ENCODE measurements at regions not wholly inside any gene's neighbourhood (a gene's known extent, or its start where the extent isn't known, plus 50 kb on each side); places are given as distances from the start of the nearest gene placed in this dataset.

GRCh38 chr4:138761638-138762220 lies 253.9 kb upstream of the NOCT start:
- no peaks in the 10 kb centered on the region for H3K27me3 Mint-ChIP-seq (ENCODE audit: insufficient read depth)
- no peaks in the 10 kb centered on the region for H3K36me3 Mint-ChIP-seq (ENCODE audit: low read depth)
- H3K4me3 Mint-ChIP-seq: no peak overlapping the region
- H3K4me1 Mint-ChIP-seq (ENCODE audit: low read depth): no peaks in the 10 kb centered on the region
- H3K9me3 Mint-ChIP-seq: no peaks in the 10 kb centered on the region
- no peak overlapping the region for H3K27ac Mint-ChIP-seq
- intact Hi-C loops (cut with micrococcal nuclease): no loop called here
- DNase-seq (ENCODE audit: low spot score): no peak

- Mint-ChIP-seq H3K27ac (no peak overlapping the region), H3K9me3 (no peaks in the 10 kb centered on the region), H3K27me3 (ENCODE audit: insufficient read depth) (no peaks in the 10 kb centered on the region), H3K36me3 (ENCODE audit: low read depth) (no peaks in the 10 kb centered on the region), H3K4me3 (no peak overlapping the region), H3K4me1 (ENCODE audit: low read depth) (no peaks in the 10 kb centered on the region)
- intact Hi-C loops (cut with micrococcal nuclease): no loop called here
- no peak for DNase-seq (ENCODE audit: low spot score)
These were observed 256.1 kb upstream of the NOCT start for GRCh38 chr4:138759554-138759902.

- H3K27me3 Mint-ChIP-seq (ENCODE audit: insufficient read depth): no peaks in the 10 kb centered on the region
- no peaks in the 10 kb centered on the region for H3K4me1 Mint-ChIP-seq (ENCODE audit: low read depth)
- H3K36me3 Mint-ChIP-seq (ENCODE audit: low read depth): no peaks in the 10 kb centered on the region
- intact Hi-C loops (cut with micrococcal nuclease): no loop called here
- H3K9me3 Mint-ChIP-seq: no peaks in the 10 kb centered on the region
- H3K27ac Mint-ChIP-seq: no peak overlapping the region
- DNase-seq (ENCODE audit: low spot score): no peak
- no peak overlapping the region for H3K4me3 Mint-ChIP-seq
These were observed 256.6 kb upstream of the NOCT start for GRCh38 chr4:138758876-138759553.

GRCh38 chr4:138758196-138758595 lies 257.4 kb upstream of the NOCT start:
- H3K9me3 Mint-ChIP-seq: peaks cover 6% of the 10 kb centered on the region
- H3K4me3 Mint-ChIP-seq: no peak overlapping the region
- no peaks in the 10 kb centered on the region for H3K27me3 Mint-ChIP-seq (ENCODE audit: insufficient read depth)
- H3K4me1 Mint-ChIP-seq (ENCODE audit: low read depth): no peaks in the 10 kb centered on the region
- intact Hi-C loops (cut with micrococcal nuclease): no loop called here
- H3K27ac Mint-ChIP-seq: no peak overlapping the region
- H3K36me3 Mint-ChIP-seq (ENCODE audit: low read depth): no peaks in the 10 kb centered on the region
- DNase-seq (ENCODE audit: low spot score): no peak

- no peak overlapping the region for H3K4me3 Mint-ChIP-seq
- H3K4me1 Mint-ChIP-seq (ENCODE audit: low read depth): no peaks in the 10 kb centered on the region
- peaks cover 8% of the 10 kb centered on the region for H3K9me3 Mint-ChIP-seq
- H3K36me3 Mint-ChIP-seq (ENCODE audit: low read depth): no peaks in the 10 kb centered on the region
- no peak overlapping the region for H3K27ac Mint-ChIP-seq
- DNase-seq (ENCODE audit: low spot score): no peak
- intact Hi-C loops (cut with micrococcal nuclease): no loop called here
- no peaks in the 10 kb centered on the region for H3K27me3 Mint-ChIP-seq (ENCODE audit: insufficient read depth)
These were observed 258.1 kb upstream of the NOCT start for GRCh38 chr4:138757432-138757831.

GRCh38 chr4:138756519-138756918 lies 259.1 kb upstream of the NOCT start:
- no peak for DNase-seq (ENCODE audit: low spot score)
- Mint-ChIP-seq H3K4me1 (ENCODE audit: low read depth) (no peaks in the 10 kb centered on the region), H3K9me3 (peaks cover 8% of the 10 kb centered on the region), H3K36me3 (ENCODE audit: low read depth) (no peaks in the 10 kb centered on the region), H3K27me3 (ENCODE audit: insufficient read depth) (no peaks in the 10 kb centered on the region), H3K4me3 (no peak overlapping the region), H3K27ac (no peak overlapping the region)
- intact Hi-C loops (cut with micrococcal nuclease): no loop called here

- no peaks in the 10 kb centered on the region for H3K4me1 Mint-ChIP-seq (ENCODE audit: low read depth)
- intact Hi-C loops (cut with micrococcal nuclease): no loop called here
- H3K27me3 Mint-ChIP-seq (ENCODE audit: insufficient read depth): no peaks in the 10 kb centered on the region
- peaks cover 8% of the 10 kb centered on the region for H3K9me3 Mint-ChIP-seq
- H3K27ac Mint-ChIP-seq: no peak overlapping the region
- no peak for DNase-seq (ENCODE audit: low spot score)
- H3K36me3 Mint-ChIP-seq (ENCODE audit: low read depth): no peaks in the 10 kb centered on the region
- no peak overlapping the region for H3K4me3 Mint-ChIP-seq
These were observed 264.3 kb upstream of the NOCT start for GRCh38 chr4:138751309-138751708.

- no peak for DNase-seq (ENCODE audit: low spot score)
- Mint-ChIP-seq H3K4me3 (no peak overlapping the region), H3K36me3 (ENCODE audit: low read depth) (no peaks in the 10 kb centered on the region), H3K27me3 (ENCODE audit: insufficient read depth) (no peaks in the 10 kb centered on the region), H3K27ac (no peak overlapping the region), H3K9me3 (peaks cover 8% of the 10 kb centered on the region), H3K4me1 (ENCODE audit: low read depth) (no peaks in the 10 kb centered on the region)
- intact Hi-C loops (cut with micrococcal nuclease): no loop called here
These were observed 266.3 kb upstream of the NOCT start for GRCh38 chr4:138749303-138749702.

GRCh38 chr4:138741766-138742377 lies 273.7 kb upstream of the NOCT start:
- no peak overlapping the region for H3K27ac Mint-ChIP-seq
- H3K9me3 Mint-ChIP-seq: no peaks in the 10 kb centered on the region
- H3K4me1 Mint-ChIP-seq (ENCODE audit: low read depth): no peaks in the 10 kb centered on the region
- H3K4me3 Mint-ChIP-seq: no peak overlapping the region
- DNase-seq (ENCODE audit: low spot score): no peak
- no peaks in the 10 kb centered on the region for H3K36me3 Mint-ChIP-seq (ENCODE audit: low read depth)
- intact Hi-C loops (cut with micrococcal nuclease): no loop called here
- no peaks in the 10 kb centered on the region for H3K27me3 Mint-ChIP-seq (ENCODE audit: insufficient read depth)

- no peak for DNase-seq (ENCODE audit: low spot score)
- Mint-ChIP-seq H3K36me3 (ENCODE audit: low read depth) (no peaks in the 10 kb centered on the region), H3K27me3 (ENCODE audit: insufficient read depth) (no peaks in the 10 kb centered on the region), H3K4me1 (ENCODE audit: low read depth) (no peaks in the 10 kb centered on the region), H3K4me3 (no peak overlapping the region), H3K9me3 (no peaks in the 10 kb centered on the region), H3K27ac (no peak overlapping the region)
- intact Hi-C loops (cut with micrococcal nuclease): no loop called here
These were observed 274.5 kb upstream of the NOCT start for GRCh38 chr4:138740816-138741745.

GRCh38 chr4:138736362-138736761 lies 279.2 kb upstream of the NOCT start:
- intact Hi-C loops (cut with micrococcal nuclease): no loop called here

GRCh38 chr4:138734746-138735145 lies 280.8 kb upstream of the NOCT start:
- intact Hi-C loops (cut with micrococcal nuclease): no loop called here
- no peaks in the 10 kb centered on the region for H3K9me3 Mint-ChIP-seq
- H3K4me1 Mint-ChIP-seq (ENCODE audit: low read depth): no peaks in the 10 kb centered on the region
- H3K27ac Mint-ChIP-seq: no peak overlapping the region
- DNase-seq (ENCODE audit: low spot score): no peak
- no peaks in the 10 kb centered on the region for H3K36me3 Mint-ChIP-seq (ENCODE audit: low read depth)
- no peak overlapping the region for H3K4me3 Mint-ChIP-seq
- no peaks in the 10 kb centered on the region for H3K27me3 Mint-ChIP-seq (ENCODE audit: insufficient read depth)

More at GRCh38 chr4:138736362-138736761, 279.2 kb upstream of the NOCT start:
- Mint-ChIP-seq H3K27me3 (ENCODE audit: insufficient read depth) (no peaks in the 10 kb centered on the region), H3K4me1 (ENCODE audit: low read depth) (no peaks in the 10 kb centered on the region), H3K36me3 (ENCODE audit: low read depth) (no peaks in the 10 kb centered on the region), H3K27ac (no peak overlapping the region), H3K9me3 (no peaks in the 10 kb centered on the region), H3K4me3 (no peak overlapping the region)
- DNase-seq (ENCODE audit: low spot score): no peak

- DNase-seq (ENCODE audit: low spot score): no peak
- Mint-ChIP-seq H3K36me3 (ENCODE audit: low read depth) (no peaks in the 10 kb centered on the region), H3K4me3 (no peak overlapping the region), H3K9me3 (no peaks in the 10 kb centered on the region), H3K27ac (no peak overlapping the region), H3K4me1 (ENCODE audit: low read depth) (no peaks in the 10 kb centered on the region), H3K27me3 (ENCODE audit: insufficient read depth) (peaks cover 2% of the 10 kb centered on the region)
- intact Hi-C loops (cut with micrococcal nuclease): no loop called here
These were observed 287.0 kb upstream of the NOCT start for GRCh38 chr4:138728566-138728965.

Data from activated T-helper 1 cell treated with anti-CD3 and anti-CD28 coated beads, Interleukin-12 subunit alpha, Interleukin-12 subunit beta, Interleukin-2, Interleukin-4 antibody, amounts not matched to agents 30 ng/mL and 10 ng/mL and 1 ng/mL, durations not matched to agents 14 hours and 24 hours and 36 hours (primary cell).